ENCODE measurements at regions not wholly inside any gene's neighbourhood (a gene's known extent, or its start where the extent isn't known, plus 50 kb on each side); places are given as distances from the start of the nearest gene placed in this dataset.

DNA sequence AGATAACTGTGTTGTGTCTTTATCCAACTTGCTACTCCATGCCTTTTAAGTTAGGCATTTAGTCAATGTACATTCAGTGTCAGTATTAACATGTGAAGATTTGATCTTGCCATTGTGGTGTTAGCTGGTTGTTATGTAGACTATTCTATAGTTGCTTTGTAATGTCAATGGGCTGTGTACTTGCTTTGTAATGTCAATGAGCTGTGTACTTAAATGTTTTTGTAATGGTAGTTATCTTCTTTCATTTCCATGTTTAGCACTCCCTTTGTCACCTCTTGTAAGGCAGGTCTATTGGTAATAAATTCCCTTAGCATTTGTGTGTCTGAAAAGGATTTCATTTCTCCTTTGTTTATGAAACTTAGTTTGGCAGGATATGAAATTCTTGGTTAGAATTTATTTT, 53.4 kb downstream of the MC4R start:
- no peak for DNase-seq
- Histone ChIP-seq H3K36me3 (no peaks in the 10 kb centered on the region), H3K4me3 (no peak overlapping the region), H3K27me3 (no peaks in the 10 kb centered on the region), H3K4me1 (no peaks in the 10 kb centered on the region), H3K9me3 (no peaks in the 10 kb centered on the region), H3K27ac (no peak overlapping the region)
- intact Hi-C loops (cut with DNase I; ENCODE audit: low total_unique reads): no loop called here
- no peak for TF ChIP-seq POLR2A (IDR thresholded peaks at IDR 0.05)
- TF ChIP-seq CTCF (IDR thresholded peaks at IDR 0.05): no peak

GRCh38 chr18:60311676-60312360, 60.8 kb downstream of the MC4R start:
- Histone ChIP-seq H3K9me3 (no peaks in the 10 kb centered on the region), H3K4me3 (no peak overlapping the region), H3K27ac (no peak overlapping the region), H3K4me1 (no peaks in the 10 kb centered on the region), H3K27me3 (no peaks in the 10 kb centered on the region), H3K36me3 (peaks cover 0 to 2% of the 10 kb centered on the region in 2 donors)
- intact Hi-C loops (cut with DNase I; ENCODE audit: low total_unique reads): no loop called here
- TF ChIP-seq CTCF (IDR thresholded peaks at IDR 0.05): no peak
- TF ChIP-seq POLR2A (IDR thresholded peaks at IDR 0.05): no peak
- no peak for DNase-seq

GRCh38 chr18:60295674-60296073, 76.9 kb downstream of the MC4R start:
- TF ChIP-seq CTCF (IDR thresholded peaks at IDR 0.05) (no peak), POLR2A (IDR thresholded peaks at IDR 0.05) (no peak)
- Histone ChIP-seq H3K36me3 (no peaks in the 10 kb centered on the region), H3K4me3 (no peak overlapping the region), H3K9me3 (no peaks in the 10 kb centered on the region), H3K4me1 (no peaks in the 10 kb centered on the region), H3K27ac (no peak overlapping the region), H3K27me3 (no peaks in the 10 kb centered on the region)
- intact Hi-C loops (cut with DNase I; ENCODE audit: low total_unique reads): no loop called here
- DNase-seq: no peak

DNA sequence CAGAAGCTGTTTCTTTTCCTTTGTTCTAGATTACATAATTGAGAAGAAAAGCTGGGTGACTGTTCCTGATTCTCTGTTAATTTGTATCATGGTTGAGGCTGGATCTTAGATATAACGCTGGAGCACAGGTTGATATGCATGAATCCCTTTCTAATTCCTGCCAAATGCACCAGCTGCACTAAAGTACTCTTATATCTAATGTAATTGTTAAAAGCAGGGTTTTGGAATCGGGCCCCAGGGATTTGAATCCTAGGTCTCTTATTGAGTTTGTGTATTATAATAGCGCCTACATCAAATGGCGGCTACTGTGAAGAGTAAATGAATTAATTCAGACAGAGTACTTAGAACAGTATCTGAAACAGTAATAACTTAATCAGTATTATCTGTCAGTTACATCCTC, 80.4 kb downstream of the MC4R start:
- intact Hi-C loops (cut with DNase I; ENCODE audit: low total_unique reads): no loop called here
- no peaks in the 10 kb centered on the region for H3K4me1 ChIP-seq
- no peak overlapping the region for H3K27ac ChIP-seq
- H3K9me3 ChIP-seq: no peaks in the 10 kb centered on the region
- no peak for TF ChIP-seq POLR2A (IDR thresholded peaks at IDR 0.05)
- no peak for TF ChIP-seq CTCF (IDR thresholded peaks at IDR 0.05)
- H3K4me3 ChIP-seq: no peak overlapping the region
- H3K27me3 ChIP-seq: no peaks in the 10 kb centered on the region
- no peak for DNase-seq
- H3K36me3 ChIP-seq: no peaks in the 10 kb centered on the region

DNA sequence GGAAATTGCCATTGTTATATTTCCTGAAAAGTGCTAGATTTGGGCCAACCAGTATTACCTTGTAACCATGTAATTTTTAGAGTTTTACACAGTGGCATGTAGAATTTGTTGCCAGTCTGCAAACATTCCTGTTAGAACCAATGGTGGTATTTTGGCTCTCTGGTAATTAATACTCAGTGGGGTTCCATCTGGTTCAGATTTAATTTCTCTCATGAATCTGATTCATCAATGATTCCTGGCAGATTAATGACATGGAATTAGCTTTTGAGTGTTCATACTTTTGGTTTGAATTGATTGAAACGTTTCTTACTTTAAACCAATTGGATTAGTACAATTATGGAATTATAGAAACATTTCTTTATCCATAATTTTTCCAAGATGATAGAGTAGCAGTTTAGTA, 93.2 kb downstream of the MC4R start:
- intact Hi-C loops (cut with DNase I; ENCODE audit: low total_unique reads): no loop called here

More for the DNA sequence above, 93.2 kb downstream of the MC4R start:
- Histone ChIP-seq H3K27me3 (no peaks in the 10 kb centered on the region), H3K27ac (no peak overlapping the region), H3K4me1 (no peaks in the 10 kb centered on the region), H3K4me3 (no peak overlapping the region), H3K36me3 (no peaks in the 10 kb centered on the region), H3K9me3 (no peaks in the 10 kb centered on the region)
- DNase-seq: no peak
- TF ChIP-seq POLR2A (IDR thresholded peaks at IDR 0.05): no peak
- no peak for TF ChIP-seq CTCF (IDR thresholded peaks at IDR 0.05)
